ENCODE measurements at regions not wholly inside any gene's neighbourhood (a gene's known extent, or its start where the extent isn't known, plus 50 kb on each side); places are given as distances from the start of the nearest gene placed in this dataset.

DNA sequence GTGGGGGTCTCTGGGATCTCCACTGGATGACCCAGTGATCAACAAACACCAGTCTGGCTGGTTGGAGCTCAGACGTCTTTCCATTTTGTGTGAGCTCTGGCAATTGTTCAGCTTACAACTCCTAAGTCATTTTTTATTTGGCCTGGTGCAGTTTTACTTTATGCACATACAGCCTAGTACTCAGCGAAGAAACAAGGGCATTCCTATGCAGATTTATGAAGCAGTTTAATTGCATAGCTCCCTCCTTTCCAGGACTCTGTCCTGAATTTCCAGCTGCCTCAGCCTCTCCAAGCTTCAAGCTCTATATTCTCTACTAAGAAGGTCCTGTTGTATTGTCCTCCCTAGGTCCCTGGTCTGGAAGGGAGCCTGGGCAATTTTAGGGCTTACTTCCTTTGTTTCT is 145.6 kb upstream of the GALNT17 start:
- DNase-seq = no peak

- no peak for DNase-seq
Measured at GRCh38 chr7:70994176-70994575, 137.8 kb upstream of the GALNT17 start.

DNA sequence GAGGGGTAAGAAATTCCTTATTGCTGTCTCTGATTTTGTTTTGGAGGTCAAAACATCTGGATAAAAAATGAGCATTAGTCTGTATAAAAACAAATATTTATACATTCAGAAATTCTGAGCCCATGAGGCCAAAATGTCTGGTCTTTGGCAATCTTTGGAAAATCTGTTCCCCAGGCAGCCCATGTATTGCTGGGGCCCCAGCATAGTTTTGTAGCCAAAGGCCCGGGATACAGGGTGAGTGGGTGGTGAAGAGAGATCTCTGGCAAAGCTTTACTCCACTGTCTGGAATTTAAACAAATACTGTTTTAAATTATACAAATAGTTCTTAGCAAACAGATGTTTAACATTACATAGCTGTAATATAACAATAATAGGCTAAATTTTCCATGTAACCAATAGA is 134.7 kb upstream of the GALNT17 start:
- no peak for DNase-seq

DNA sequence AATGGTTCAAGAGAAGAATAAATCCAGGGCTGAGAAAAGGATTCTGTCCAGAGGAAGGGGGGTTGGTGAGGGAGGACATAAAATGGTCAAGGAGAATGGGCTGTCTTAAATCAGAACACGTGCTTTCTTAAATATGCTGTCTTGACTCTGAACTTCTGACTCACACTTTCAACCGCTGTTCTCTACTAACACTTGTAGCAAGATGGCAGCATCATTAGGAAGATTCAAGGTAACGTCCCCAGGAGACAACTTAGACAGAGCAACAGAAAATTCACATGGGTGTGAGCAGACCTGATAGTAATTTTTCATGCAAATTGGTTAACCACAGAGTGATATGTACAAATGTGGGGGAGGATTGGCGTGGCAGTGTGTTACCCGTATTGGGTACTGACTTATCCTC is 126.8 kb upstream of the GALNT17 start:
- peak; percentile 26 for DNase-seq

DNA sequence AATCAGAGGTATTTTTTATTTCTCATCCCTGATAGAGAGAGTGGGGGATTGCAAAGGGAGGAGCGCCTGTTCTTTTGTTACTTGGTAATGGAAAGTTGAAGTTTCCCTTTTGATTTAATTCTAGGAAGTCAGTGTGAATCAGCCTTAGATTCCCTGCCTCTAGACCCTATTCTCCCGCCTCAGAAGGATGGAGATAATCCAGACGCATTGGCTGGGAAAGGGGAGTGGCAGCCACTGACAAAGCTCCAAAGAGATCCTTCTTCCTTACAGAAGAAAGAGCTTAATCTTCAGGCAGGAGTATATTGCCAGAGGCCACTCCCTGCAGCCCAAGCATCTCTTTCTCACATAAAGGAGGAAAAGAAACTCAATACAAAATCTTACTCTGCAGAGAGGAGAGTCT is 122.3 kb upstream of the GALNT17 start:
- no peak for DNase-seq

DNA sequence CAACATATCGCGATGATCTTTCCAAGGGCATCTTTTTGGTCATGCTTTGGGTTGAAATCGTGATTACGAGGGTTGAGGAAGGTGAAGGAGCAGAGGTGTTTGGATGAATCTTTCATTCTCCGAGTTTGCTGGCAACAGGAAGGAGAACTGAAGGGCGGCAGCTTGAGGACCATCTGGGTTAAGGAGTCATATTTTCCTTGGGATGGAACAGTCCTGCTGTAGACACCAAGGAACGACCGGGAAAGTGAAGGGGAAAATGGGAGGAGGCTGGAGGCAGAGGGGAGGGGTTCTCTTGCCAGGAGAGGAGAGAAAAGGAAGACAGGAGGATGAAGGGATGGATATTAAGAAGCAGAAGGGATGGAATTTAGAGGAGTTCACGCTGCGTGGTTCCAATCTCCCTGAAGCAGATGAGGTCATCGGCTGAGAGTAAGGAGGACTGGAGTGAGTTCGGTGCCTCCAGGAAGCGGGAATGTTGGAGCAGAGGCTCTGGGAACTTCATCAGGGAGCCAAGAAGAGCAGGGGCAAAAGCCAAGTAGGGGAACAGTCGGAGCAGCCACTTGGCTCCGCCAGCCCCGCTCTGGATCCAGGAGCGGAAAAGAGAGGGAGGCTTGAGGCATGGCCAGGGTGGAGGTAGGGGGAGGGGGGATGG is 116.6 kb upstream of the GALNT17 start:
- no peak for DNase-seq

DNA sequence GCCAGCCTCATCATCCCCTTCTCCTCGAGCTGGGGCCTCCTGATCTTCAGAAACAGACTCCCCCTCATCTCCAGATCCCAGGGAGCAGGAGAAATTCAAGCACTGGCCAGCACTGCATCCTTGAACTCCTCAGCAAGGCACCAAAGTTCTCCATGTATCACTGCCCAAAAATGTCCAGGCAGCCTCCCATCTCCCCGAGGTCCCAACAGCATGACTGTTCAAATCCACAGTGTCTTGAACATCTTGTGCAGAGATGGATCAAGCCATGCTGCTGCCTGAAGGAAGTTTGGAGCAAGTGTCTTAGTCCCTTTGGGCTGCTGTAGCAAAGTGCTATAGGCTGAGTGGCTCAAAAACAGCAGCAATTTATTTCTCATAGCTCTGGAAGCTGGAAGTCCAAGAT is 115.5 kb upstream of the GALNT17 start:
- no peak for DNase-seq

DNA sequence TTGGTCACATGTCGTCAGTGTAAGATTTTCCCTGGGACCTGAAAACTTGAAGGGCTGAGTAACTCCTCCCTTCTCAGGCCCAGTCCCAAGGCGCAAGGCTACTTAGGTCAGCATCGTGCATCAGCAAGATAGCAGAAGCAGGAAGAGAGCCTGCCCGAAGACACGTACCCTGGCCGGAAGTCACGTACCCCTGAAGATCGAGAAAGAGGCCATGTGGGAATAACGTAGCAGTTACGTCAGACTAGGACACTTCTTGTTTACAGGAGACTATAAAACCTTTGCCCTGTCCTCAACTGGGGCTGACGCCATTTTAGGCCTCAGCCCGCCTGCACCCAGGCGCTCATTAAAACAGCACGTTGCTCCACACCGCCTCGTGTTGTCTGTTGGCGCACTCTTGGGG is 114.3 kb upstream of the GALNT17 start:
- no peak for DNase-seq

DNA sequence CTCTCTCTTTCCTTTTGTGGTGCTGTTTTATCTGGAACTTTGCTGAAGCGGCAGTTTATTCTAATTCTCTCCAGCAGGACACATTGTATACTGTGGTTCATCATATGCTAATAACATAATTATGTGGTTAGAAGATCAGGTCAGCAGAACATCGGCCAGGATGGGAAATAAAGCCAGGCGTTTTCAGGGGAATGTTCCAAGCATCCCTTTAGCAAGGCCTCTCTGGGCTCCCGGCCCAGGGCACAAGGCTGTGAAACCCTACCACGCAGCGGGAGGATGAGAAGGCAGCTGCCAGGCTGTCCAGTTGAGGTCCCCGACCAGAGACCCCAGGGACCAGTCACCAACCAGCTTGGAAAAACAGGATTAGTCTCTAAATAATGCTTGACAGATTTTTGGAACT is 112.2 kb upstream of the GALNT17 start:
- DNase-seq = no peak

DNA sequence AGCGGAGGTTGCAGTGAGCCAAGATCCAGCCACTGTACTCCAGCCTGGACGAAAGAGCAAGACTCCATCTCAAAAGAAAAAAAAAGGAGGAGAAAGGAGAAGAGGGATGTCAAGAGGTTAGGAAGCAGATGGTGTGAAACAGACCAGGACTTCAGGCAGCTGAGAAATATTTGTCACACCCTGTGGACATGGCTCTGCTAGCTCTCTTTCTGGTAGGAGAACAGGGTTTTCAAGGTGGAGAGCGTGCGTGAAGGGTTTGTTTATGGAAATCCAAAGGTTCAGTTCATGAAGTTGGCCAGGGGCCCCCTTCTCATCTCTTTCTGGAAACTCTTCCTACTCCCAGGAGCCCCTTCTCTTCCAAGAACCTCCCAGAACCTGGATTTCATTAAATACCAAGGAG is 110.8 kb upstream of the GALNT17 start:
- no peak for DNase-seq

DNA sequence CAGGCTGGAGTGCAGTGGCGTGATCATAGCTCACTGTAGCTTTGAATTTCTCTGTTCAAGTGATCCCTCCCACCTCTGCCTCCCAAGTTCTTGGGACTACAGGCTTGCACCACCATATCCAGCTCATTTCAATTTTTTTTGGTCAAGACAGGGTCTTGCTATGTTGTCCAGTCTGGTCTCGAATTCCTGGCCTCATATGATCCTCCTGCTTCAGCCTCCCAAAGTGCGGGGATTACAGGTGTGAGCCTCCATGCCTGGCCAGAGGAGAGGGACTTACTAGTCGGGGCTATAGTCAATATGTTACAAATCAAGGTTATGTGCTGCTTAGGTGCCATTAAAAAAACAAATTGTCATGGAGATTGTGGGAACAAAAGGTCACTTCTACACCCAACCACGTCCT is 105.3 kb upstream of the GALNT17 start:
- DNase-seq = no peak

- DNase-seq = no peak
Measured at GRCh38 chr7:71034243-71034642, 97.7 kb upstream of the GALNT17 start.

DNA sequence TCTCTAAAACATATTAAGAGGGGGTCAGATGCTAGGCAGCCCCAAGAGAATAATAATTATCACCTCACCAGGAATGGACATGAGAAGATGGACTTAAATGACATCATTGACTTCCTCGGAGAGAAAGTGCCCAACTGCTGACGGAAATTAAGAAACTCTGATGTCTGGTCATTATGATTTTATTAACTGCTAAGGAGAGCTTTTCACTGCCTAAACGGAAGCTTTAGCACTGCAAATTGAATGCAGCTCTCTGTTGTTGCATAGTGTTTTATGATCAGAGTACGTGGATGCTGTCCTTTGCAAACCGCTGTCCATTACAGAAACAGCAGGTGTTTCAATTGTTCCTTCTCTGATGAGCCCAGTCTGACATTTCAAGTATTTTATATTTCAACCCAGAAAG is 89.4 kb upstream of the GALNT17 start:
- no peak for DNase-seq

DNA sequence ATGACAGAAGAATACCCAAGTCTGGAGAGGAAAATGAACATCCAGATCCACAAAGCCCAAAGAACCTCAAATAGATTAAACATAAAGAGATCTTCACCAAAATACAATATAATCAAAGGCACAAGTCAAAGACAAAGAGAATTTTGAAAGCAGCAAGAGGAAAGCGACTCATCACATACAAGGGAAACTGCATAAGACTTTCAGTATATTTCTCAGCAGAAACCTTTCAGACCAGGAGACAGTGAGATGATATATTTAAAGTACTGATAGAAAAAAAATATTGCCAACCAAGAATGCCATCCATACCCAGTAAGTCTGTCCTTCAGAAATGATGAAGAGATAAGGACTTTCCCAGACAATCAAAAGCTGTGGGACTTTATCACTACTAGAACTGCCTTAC is 81.5 kb upstream of the GALNT17 start:
- DNase-seq = no peak

DNA sequence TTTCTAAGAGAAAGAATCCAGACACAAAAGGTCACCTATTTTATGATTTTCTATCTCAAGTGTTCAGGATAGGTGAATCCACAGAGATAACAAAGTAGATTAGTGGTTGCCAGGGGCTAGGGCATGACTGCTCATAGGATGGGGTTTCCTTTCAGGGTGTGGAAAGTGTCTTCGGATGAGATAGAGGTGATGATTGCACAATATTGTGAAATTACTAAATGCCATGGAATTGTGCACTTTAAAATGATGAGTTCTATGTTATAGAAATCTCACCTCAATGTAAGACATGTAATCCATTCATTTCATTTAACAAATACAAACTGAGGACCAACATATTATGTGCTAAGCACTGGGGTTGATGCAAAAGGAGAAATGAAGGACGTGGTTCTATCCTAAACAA is 76.4 kb upstream of the GALNT17 start:
- no peak for DNase-seq

- DNase-seq = no peak
Measured at GRCh38 chr7:71077743-71078476, 54.0 kb upstream of the GALNT17 start.

Data from NCI-H526 treated with DMSO at 0.1 percent for 48 hours (cell line).